ENCODE measurements at regions not wholly inside any gene's neighbourhood (a gene's known extent, or its start where the extent isn't known, plus 50 kb on each side); places are given as distances from the start of the nearest gene placed in this dataset.

DNA sequence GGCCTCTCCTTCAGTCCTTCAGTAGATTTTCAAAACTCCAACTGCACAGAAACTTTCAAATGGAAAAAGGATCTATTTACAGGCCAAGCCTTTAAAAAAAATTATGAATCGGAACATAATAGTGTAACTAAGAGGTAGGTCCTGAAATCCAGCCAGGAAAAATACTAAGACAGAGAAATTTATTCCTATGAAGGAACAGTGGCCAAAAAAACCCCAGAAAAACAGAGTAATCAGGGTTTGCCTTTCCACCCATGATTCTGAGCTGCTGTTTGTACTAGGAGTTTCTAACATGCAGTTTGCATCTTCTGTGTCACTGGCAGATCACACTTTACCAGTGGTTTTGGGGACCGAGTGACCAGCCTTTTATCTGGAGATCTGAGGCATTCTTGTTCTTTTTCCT lies 93.1 kb upstream of the TMED7 start:
- TF ChIP-seq CHD1 (IDR thresholded peaks at IDR 0.05; ENCODE audit: low read depth, low read length), result no peak
- TF ChIP-seq RFX5 (IDR thresholded peaks at IDR 0.05; ENCODE audit: low read depth, low read length), result no peak
- TF ChIP-seq RAD21 (IDR thresholded peaks at IDR 0.05; ENCODE audit: low read length), result no peak
- TF ChIP-seq POLR2A (IDR thresholded peaks at IDR 0.05; ENCODE audit: low read depth, low read length), result no peak
- no peak for TF ChIP-seq RCOR1 (IDR thresholded peaks at IDR 0.05; ENCODE audit: insufficient replicate concordance, low read length)
- no peak for TF ChIP-seq SMC3 (IDR thresholded peaks at IDR 0.05; ENCODE audit: low read depth, low read length)
- no peak for TF ChIP-seq FOS (IDR thresholded peaks at IDR 0.05; ENCODE audit: low read depth, low read length)
- CTCF ChIA-PET, result no interaction called here
- dilution Hi-C loops (cut with HindIII; ENCODE audit: low sequenced_read_pairs, unreplicated experiment), result no loop called here
- Histone ChIP-seq H4K91ac (ENCODE audit: insufficient read depth, low read depth, low read length) (no peak overlapping the region), H2BK120ac (ENCODE audit: low read depth, low read length) (no peak overlapping the region), H2AK5ac (ENCODE audit: low read depth, low read length) (no peak overlapping the region), H3K18ac (ENCODE audit: low read depth, low read length) (no peak overlapping the region), H2BK20ac (ENCODE audit: low read depth, low read length) (no peak overlapping the region), H4K8ac (ENCODE audit: low read depth in 2 of 2, low read length in 2 of 2) (no peak overlapping the region), H3K9me3 (ENCODE audit: control insufficient read depth, insufficient read depth, low read length) (no peaks in the 10 kb centered on the region), H2AK9ac (replicated peaks; ENCODE audit: low read depth, low read length, poor library complexity) (no peak overlapping the region), H3K4ac (ENCODE audit: low read depth, low read length) (no peak overlapping the region), H3K36me3 (ENCODE audit: control insufficient read depth, insufficient read depth, low read length) (no peaks in the 10 kb centered on the region), H3K4me2 (ENCODE audit: low read depth, low read length) (no peak overlapping the region), H4K5ac (ENCODE audit: low read depth, low read length) (no peak overlapping the region), H3K79me1 (ENCODE audit: low read depth in 1 of 2, low read length in 2 of 2) (no peaks in the 10 kb centered on the region), H3K9ac (ENCODE audit: low read depth, low read length) (no peak overlapping the region), H3K9me1 (ENCODE audit: insufficient read depth, low read length) (no peaks in the 10 kb centered on the region), H2BK15ac (ENCODE audit: low read depth, low read length) (no peak overlapping the region), H2AFZ (replicated peaks; ENCODE audit: low read length, poor library complexity) (no peak overlapping the region), H2BK5ac (ENCODE audit: low read depth, low read length, poor library complexity, severe bottlenecking) (no peak overlapping the region), H3K14ac (replicated peaks; ENCODE audit: low read depth, low read length) (no peak overlapping the region), H3K56ac (ENCODE audit: extremely low read depth, insufficient read depth, low read length) (no peak overlapping the region), H3K27me3 (ENCODE audit: control insufficient read depth, insufficient read depth, low read length) (no peaks in the 10 kb centered on the region), H4K20me1 (ENCODE audit: insufficient read depth, low read length) (no peaks in the 10 kb centered on the region), H3K4me1 (ENCODE audit: control insufficient read depth, insufficient read depth, low read length) (no peaks in the 10 kb centered on the region), H3K27ac (ENCODE audit: insufficient read depth, low read length) (no peak overlapping the region), H3K4me3 (ENCODE audit: insufficient read depth, low read depth, low read length) (no peak overlapping the region), H3K23ac (ENCODE audit: low read depth, low read length) (no peak overlapping the region)
- POLR2A ChIA-PET (ENCODE audit: unreplicated experiment), result no interaction called here
- ATAC-seq (ENCODE audit: low read depth) (no peak), DNase-seq (no peak)
- in situ Hi-C loops (cut with MboI; ENCODE audit: low sequenced_read_pairs), result no loop called here
- BruUV-seq (replicated peaks), result no TSS peak
- intact Hi-C loops (cut with micrococcal nuclease), result no loop called here
- WGBS, 2 experiments (ENCODE audit: extremely low coverage in 2 of 2, insufficient read length in 1 of 2), result no CpG with 5 or more reads among the region's 2 CpGs
